ENCODE measurements at regions not wholly inside any gene's neighbourhood (a gene's known extent, or its start where the extent isn't known, plus 50 kb on each side); places are given as distances from the start of the nearest gene placed in this dataset.

- no peak for ATAC-seq
- no peak overlapping the region for H3K27ac ChIP-seq
- TF ChIP-seq POLR2AphosphoS5 (IDR thresholded peaks at IDR 0.05) (no peak), CTCF (IDR thresholded peaks at IDR 0.05) (no peak), EP300 (IDR thresholded peaks at IDR 0.05) (no peak), POLR2A (IDR thresholded peaks at IDR 0.05) (no peak)
- no peak overlapping the region for H3K4me3 ChIP-seq
- H3K4me1 ChIP-seq = no peaks in the 10 kb centered on the region
- H3K36me3 ChIP-seq = no peaks in the 10 kb centered on the region
- H3K9me3 ChIP-seq = no peaks in the 10 kb centered on the region
- WGBS, 2 donors (ENCODE audit: low coverage in 1 of 2) = 100% methylated on average over 2 of the region's 3 CpGs; no CpG with 5 or more reads in 1 of the 2 donors
- H3K27me3 ChIP-seq = peaks cover 49% of the 10 kb centered on the region
Measured at GRCh38 chr5:133829786-133830185, 138.6 kb downstream of the C5orf15 start.

- TF ChIP-seq EP300 (IDR thresholded peaks at IDR 0.05) (no peak), POLR2AphosphoS5 (IDR thresholded peaks at IDR 0.05) (no peak), POLR2A (IDR thresholded peaks at IDR 0.05) (no peak), CTCF (IDR thresholded peaks at IDR 0.05) (no peak)
- Histone ChIP-seq H3K27me3 (peaks cover 46% of the 10 kb centered on the region), H3K4me3 (no peak overlapping the region), H3K27ac (no peak overlapping the region), H3K4me1 (no peaks in the 10 kb centered on the region), H3K9me3 (no peaks in the 10 kb centered on the region), H3K36me3 (no peaks in the 10 kb centered on the region)
- 41 to 76% methylated on average over 2 to 7 of the region's 7 CpGs for WGBS, 2 donors (ENCODE audit: low coverage in 1 of 2)
- ATAC-seq = no peak
Measured at GRCh38 chr5:133828722-133829121, 139.7 kb downstream of the C5orf15 start.

- no peak for TF ChIP-seq POLR2AphosphoS5 (IDR thresholded peaks at IDR 0.05)
- TF ChIP-seq EP300 (IDR thresholded peaks at IDR 0.05) = no peak
- no peak for TF ChIP-seq POLR2A (IDR thresholded peaks at IDR 0.05)
- TF ChIP-seq CTCF (IDR thresholded peaks at IDR 0.05) = no peak
- no peak overlapping the region for H3K27ac ChIP-seq
- no peaks in the 10 kb centered on the region for H3K9me3 ChIP-seq
- WGBS, 2 donors (ENCODE audit: low coverage in 1 of 2) = 72% methylated on average over 4 of the region's 5 CpGs; no CpG with 5 or more reads in 1 of the 2 donors
- ATAC-seq = no peak
- H3K4me1 ChIP-seq = no peaks in the 10 kb centered on the region
- no peaks in the 10 kb centered on the region for H3K36me3 ChIP-seq
- peaks cover 54% of the 10 kb centered on the region for H3K27me3 ChIP-seq
- no peak overlapping the region for H3K4me3 ChIP-seq
Measured at GRCh38 chr5:133827830-133828229, 140.6 kb downstream of the C5orf15 start.

GRCh38 chr5:133827011-133827410, 141.4 kb downstream of the C5orf15 start:
- no peaks in the 10 kb centered on the region for H3K36me3 ChIP-seq
- TF ChIP-seq CTCF (IDR thresholded peaks at IDR 0.05) (no peak), POLR2A (IDR thresholded peaks at IDR 0.05) (no peak), POLR2AphosphoS5 (IDR thresholded peaks at IDR 0.05) (no peak), EP300 (IDR thresholded peaks at IDR 0.05) (no peak)
- no peak for ATAC-seq
- no peaks in the 10 kb centered on the region for H3K4me1 ChIP-seq
- H3K9me3 ChIP-seq = no peaks in the 10 kb centered on the region
- no peak overlapping the region for H3K4me3 ChIP-seq
- H3K27me3 ChIP-seq = peaks cover 54% of the 10 kb centered on the region
- WGBS, 2 donors (ENCODE audit: low coverage in 1 of 2) = 67% methylated on average over 3 of the region's 11 CpGs; no CpG with 5 or more reads in 1 of the 2 donors
- no peak overlapping the region for H3K27ac ChIP-seq

GRCh38 chr5:133825631-133826289, 142.7 kb downstream of the C5orf15 start:
- peaks cover 0 to 5% (median 0%) of the 10 kb centered on the region in 3 donors for H3K4me1 ChIP-seq
- no peaks in the 10 kb centered on the region for H3K9me3 ChIP-seq
- H3K4me3 ChIP-seq = no peak overlapping the region
- H3K27ac ChIP-seq = no peak overlapping the region
- 20 to 47% methylated on average over 1 to 3 of the region's 15 CpGs for WGBS, 2 donors (ENCODE audit: low coverage in 1 of 2)
- no peak for TF ChIP-seq POLR2AphosphoS5 (IDR thresholded peaks at IDR 0.05)
- no peak for TF ChIP-seq EP300 (IDR thresholded peaks at IDR 0.05)
- no peak for TF ChIP-seq POLR2A (IDR thresholded peaks at IDR 0.05)
- TF ChIP-seq CTCF (IDR thresholded peaks at IDR 0.05) = no peak
- no peak for ATAC-seq
- peaks cover 53% of the 10 kb centered on the region for H3K27me3 ChIP-seq
- H3K36me3 ChIP-seq = no peaks in the 10 kb centered on the region

Measured in gastroesophageal sphincter (tissue), 4 donors.